RWPE2 (cell line): ENCODE measurements at regions not wholly inside any gene's neighbourhood (a gene's known extent, or its start where the extent isn't known, plus 50 kb on each side); places are given as distances from the start of the nearest gene placed in this dataset.
A peak's percentile ranks its signal among the peaks of the same experiment; 100 is the strongest.

ENCODE experiments used
- ATAC-seq: fragments of 200-7000 bp; cut with Tn5 transposase; 3 replicates; pipeline ENCODE4 v1.9.1; 2021; ENCODE audit warnings: low read depth
- DNase-seq: peaks from one replicate; pipeline ENCODE4 v3.0.0-alpha.2; 2020; ENCODE audit warnings: low spot score
- H3K27ac ChIP-seq: fragments of 450-650 bp; 2 replicates; pipeline ENCODE4 v1.5.1; 2017; ENCODE audit warnings: mild to moderate bottlenecking; ENCODE audit not compliant: poor library complexity, severe bottlenecking
- H3K27me3 ChIP-seq: fragments of 250-450 bp; sonication (Bioruptor Pico); 2 replicates; pipeline ENCODE4 v1.5.1; 2021; ENCODE audit warnings: mild to moderate bottlenecking, moderate library complexity; ENCODE audit not compliant: insufficient read depth, poor library complexity, severe bottlenecking
- H3K36me3 ChIP-seq: fragments of 250-450 bp; sonication (Bioruptor Pico); 2 replicates; pipeline ENCODE4 v1.5.1; 2020; ENCODE audit warnings: low read depth, mild to moderate bottlenecking, moderate library complexity
- H3K4me1 ChIP-seq: fragments of 250-450 bp; sonication (Bioruptor Pico); 2 replicates; pipeline ENCODE4 v1.5.1; 2021; ENCODE audit warnings: mild to moderate bottlenecking, moderate library complexity; ENCODE audit not compliant: insufficient read depth, poor library complexity, severe bottlenecking
- H3K4me3 ChIP-seq: fragments of 250-450 bp; sonication (Bioruptor Pico); 2 replicates; pipeline ENCODE4 v1.5.1; 2021; ENCODE audit warnings: mild to moderate bottlenecking, moderate library complexity; ENCODE audit not compliant: severe bottlenecking
- H3K9me3 ChIP-seq: fragments of 250-450 bp; sonication (Bioruptor Pico); 2 replicates; pipeline ENCODE4 v1.5.1; 2021; ENCODE audit warnings: mild to moderate bottlenecking, moderate library complexity; ENCODE audit not compliant: severe bottlenecking
- TF ChIP-seq, protein P1 (sequence below): fragments of 450-650 bp; IDR thresholded peaks from one replicate; pipeline ENCODE4 v1.5.1; 2017; ENCODE audit warnings: mild to moderate bottlenecking, moderate library complexity; ENCODE audit not compliant: poor library complexity, severe bottlenecking

DNA sequence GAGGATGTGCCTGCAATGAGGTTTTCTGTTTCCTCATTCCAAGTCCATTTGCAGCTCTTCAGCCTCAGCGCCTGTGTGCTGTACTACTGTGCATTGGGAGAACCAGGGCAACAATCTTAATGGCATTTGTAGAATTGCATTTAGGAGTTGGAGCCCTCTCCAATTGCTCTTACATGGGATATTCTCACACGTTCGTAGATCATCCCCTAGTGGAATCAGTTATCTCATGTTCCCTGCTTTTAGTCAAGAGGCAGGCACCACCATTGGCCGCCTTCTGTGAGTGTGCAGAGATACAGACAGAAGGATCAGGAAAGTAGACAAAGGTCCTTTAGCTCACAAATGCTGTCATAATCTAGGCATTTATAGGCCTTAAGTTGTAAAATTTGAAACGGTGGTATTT is 84.2 kb upstream of the RGS17 start:
- Histone ChIP-seq H3K4me1 (no peaks in the 10 kb centered on the region), H3K27ac (no peak overlapping the region), H3K4me3 (no peak overlapping the region), H3K36me3 (no peaks in the 10 kb centered on the region), H3K27me3 (no peaks in the 10 kb centered on the region), H3K9me3 (no peaks in the 10 kb centered on the region)
- no peak for DNase-seq
- ATAC-seq = 0 out of 3 replicates have a peak, but pooled peaks have one; percentile 14
- TF ChIP-seq, protein P1, sequence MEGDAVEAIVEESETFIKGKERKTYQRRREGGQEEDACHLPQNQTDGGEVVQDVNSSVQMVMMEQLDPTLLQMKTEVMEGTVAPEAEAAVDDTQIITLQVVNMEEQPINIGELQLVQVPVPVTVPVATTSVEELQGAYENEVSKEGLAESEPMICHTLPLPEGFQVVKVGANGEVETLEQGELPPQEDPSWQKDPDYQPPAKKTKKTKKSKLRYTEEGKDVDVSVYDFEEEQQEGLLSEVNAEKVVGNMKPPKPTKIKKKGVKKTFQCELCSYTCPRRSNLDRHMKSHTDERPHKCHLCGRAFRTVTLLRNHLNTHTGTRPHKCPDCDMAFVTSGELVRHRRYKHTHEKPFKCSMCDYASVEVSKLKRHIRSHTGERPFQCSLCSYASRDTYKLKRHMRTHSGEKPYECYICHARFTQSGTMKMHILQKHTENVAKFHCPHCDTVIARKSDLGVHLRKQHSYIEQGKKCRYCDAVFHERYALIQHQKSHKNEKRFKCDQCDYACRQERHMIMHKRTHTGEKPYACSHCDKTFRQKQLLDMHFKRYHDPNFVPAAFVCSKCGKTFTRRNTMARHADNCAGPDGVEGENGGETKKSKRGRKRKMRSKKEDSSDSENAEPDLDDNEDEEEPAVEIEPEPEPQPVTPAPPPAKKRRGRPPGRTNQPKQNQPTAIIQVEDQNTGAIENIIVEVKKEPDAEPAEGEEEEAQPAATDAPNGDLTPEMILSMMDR = peak; percentile 8

- DNase-seq = no peak
- no peaks in the 10 kb centered on the region for H3K36me3 ChIP-seq
- H3K27me3 ChIP-seq = no peaks in the 10 kb centered on the region
- H3K4me3 ChIP-seq = no peak overlapping the region
- no peaks in the 10 kb centered on the region for H3K9me3 ChIP-seq
- TF ChIP-seq, protein P1 = no peak
- ATAC-seq = no peak
- no peak overlapping the region for H3K27ac ChIP-seq
- no peaks in the 10 kb centered on the region for H3K4me1 ChIP-seq
These were observed 83.4 kb upstream of the RGS17 start for GRCh38 chr6:153214436-153214835.

DNA sequence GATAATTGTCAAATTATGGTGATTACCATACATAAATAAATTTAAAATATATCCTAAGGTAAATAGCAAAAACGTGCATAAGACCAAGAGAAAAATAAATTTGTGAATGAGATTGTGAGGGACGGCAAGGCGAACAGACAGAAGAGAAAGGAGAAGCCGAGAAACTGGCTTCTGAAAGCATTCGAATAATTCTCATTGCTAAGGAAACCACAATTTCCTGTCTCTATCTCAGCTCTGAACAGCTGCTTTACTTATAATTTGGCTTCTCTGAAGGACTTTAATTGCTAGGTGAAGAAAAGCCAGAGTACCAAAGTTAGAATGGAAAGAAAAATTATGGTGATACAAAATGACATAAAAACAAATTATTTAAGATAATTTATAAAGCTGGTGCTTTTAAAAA is 79.0 kb upstream of the RGS17 start:
- Histone ChIP-seq H3K27ac (no peak overlapping the region), H3K9me3 (no peaks in the 10 kb centered on the region), H3K4me1 (no peaks in the 10 kb centered on the region), H3K36me3 (no peaks in the 10 kb centered on the region), H3K4me3 (no peak overlapping the region), H3K27me3 (no peaks in the 10 kb centered on the region)
- DNase-seq = no peak
- TF ChIP-seq, protein P1 = no peak
- ATAC-seq = no peak

- Histone ChIP-seq H3K27ac (no peak overlapping the region), H3K4me3 (no peak overlapping the region), H3K36me3 (no peaks in the 10 kb centered on the region), H3K27me3 (no peaks in the 10 kb centered on the region), H3K4me1 (no peaks in the 10 kb centered on the region), H3K9me3 (no peaks in the 10 kb centered on the region)
- DNase-seq = no peak
- TF ChIP-seq, protein P1 = no peak
- ATAC-seq = no peak
These were observed 77.6 kb upstream of the RGS17 start for GRCh38 chr6:153208706-153209105.

GRCh38 chr6:153207617-153208016 is 76.5 kb upstream of the RGS17 start:
- Histone ChIP-seq H3K27ac (no peak overlapping the region), H3K4me1 (no peaks in the 10 kb centered on the region), H3K27me3 (no peaks in the 10 kb centered on the region), H3K4me3 (no peak overlapping the region), H3K36me3 (no peaks in the 10 kb centered on the region), H3K9me3 (no peaks in the 10 kb centered on the region)
- TF ChIP-seq, protein P1 = no peak
- ATAC-seq (no peak), DNase-seq (no peak)
